ENCODE measurements at regions not wholly inside any gene's neighbourhood (a gene's known extent, or its start where the extent isn't known, plus 50 kb on each side); places are given as distances from the start of the nearest gene placed in this dataset.

DNA sequence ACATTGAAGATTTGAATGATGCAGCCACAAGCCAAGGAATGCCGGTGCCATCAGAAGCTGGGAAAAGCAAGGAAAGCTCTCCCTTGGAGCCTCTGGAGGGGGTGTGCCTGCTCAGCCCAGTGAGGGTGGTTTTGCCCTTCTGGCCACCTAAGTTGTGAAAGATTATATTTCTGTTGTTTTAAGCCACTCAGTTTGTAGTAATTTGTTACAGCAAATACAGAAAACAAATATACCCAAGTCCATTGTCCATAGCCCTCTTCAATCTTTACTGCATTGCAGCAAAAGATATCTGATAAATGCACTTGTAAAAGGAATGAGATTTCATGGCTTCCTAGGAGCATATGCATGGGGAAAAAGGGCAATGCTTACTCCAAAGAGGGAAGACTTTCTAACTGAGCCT is 447.9 kb downstream of the HAPSTR1 start:
- Histone ChIP-seq H3K27me3 (ENCODE audit: control insufficient read depth in 2 of 2, insufficient read depth in 2 of 2, low read length in 2 of 2) (peaks cover 2 to 9% of the 10 kb centered on the region in 2 experiments; a peak in 2 of 5 replicates), H3K4me3 (no peak overlapping the region), H3K9ac (ENCODE audit: insufficient read depth in 1 of 2, low read depth in 2 of 2, low read length in 2 of 2) (no peak overlapping the region), H3K36me3 (ENCODE audit: control insufficient read depth, insufficient read depth, low read length) (no peaks in the 10 kb centered on the region), H3K79me2 (ENCODE audit: control insufficient read depth, insufficient read depth, low read length) (no peaks in the 10 kb centered on the region), H3K27ac (ENCODE audit: extremely low read depth, low read depth, low read length) (no peak overlapping the region), H3K4me1 (replicated peaks in 1 of 2; ENCODE audit: control insufficient read depth in 2 of 2, insufficient read depth in 2 of 2, low read length in 2 of 2) (no peaks in the 10 kb centered on the region), H3K9me1 (ENCODE audit: control insufficient read depth, insufficient read depth, low read length) (no peaks in the 10 kb centered on the region), H2AFZ (ENCODE audit: low read depth, low read length) (no peak overlapping the region), H3K9me3 (replicated peaks; ENCODE audit: control insufficient read depth, insufficient read depth, low read depth, low read length) (no peaks in the 10 kb centered on the region), H4K20me1 (replicated peaks; ENCODE audit: control insufficient read depth, insufficient read depth, low read length) (no peaks in the 10 kb centered on the region), H3K4me2 (ENCODE audit: insufficient read depth, low read length) (no peak overlapping the region)
- ATAC-seq (no peak), DNase-seq (ENCODE audit: extremely low read depth in 1 of 4, low spot score in 3 of 4) (no peak), FAIRE-seq (no peak)
- in situ Hi-C loops (cut with MboI), result no loop called here
- CTCF ChIA-PET (ENCODE audit: low intra/inter-chr PET ratio), result no interaction called here
- TF ChIP-seq ARID3A (IDR thresholded peaks at IDR 0.05; ENCODE audit: borderline replicate concordance, low read depth, low read length), result no peak
- POLR2A ChIA-PET, result no interaction called here
- WGBS (ENCODE audit: insufficient coverage, low coverage, missing lambda C conversion rate), result 0% methylated on average over 1 of the region's 1 CpG
- BruUV-seq (replicated peaks), result no TSS peak
- intact Hi-C loops (cut with micrococcal nuclease), result no loop called here

DNA sequence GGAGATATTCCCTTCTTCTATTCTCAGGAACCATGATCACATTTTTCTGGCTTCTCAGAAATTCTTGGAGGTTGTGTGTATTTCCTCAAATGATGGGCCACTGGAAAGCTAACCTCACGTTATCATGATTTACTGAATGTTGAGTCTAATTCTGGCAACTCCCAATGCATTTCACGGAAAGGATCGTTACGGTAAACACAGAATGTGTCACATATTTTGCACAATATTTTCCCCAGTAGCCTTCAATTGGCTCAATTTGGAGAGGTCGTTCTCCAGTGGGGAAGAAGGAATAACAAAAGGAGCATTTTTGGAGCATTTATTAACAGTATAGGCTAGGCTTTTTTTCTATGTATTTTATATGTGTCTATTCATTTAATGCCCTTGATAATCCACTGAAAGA is 450.3 kb downstream of the HAPSTR1 start:
- WGBS (ENCODE audit: insufficient coverage, low coverage, missing lambda C conversion rate), result 0% methylated on average over 5 of the region's 5 CpGs
- Histone ChIP-seq H3K27ac (ENCODE audit: extremely low read depth, low read depth, low read length) (no peak overlapping the region), H3K9ac (ENCODE audit: insufficient read depth in 1 of 2, low read depth in 2 of 2, low read length in 2 of 2) (no peak overlapping the region), H3K9me3 (replicated peaks; ENCODE audit: control insufficient read depth, insufficient read depth, low read depth, low read length) (no peaks in the 10 kb centered on the region), H3K27me3 (ENCODE audit: control insufficient read depth in 2 of 2, insufficient read depth in 2 of 2, low read length in 2 of 2) (peaks cover 2 to 12% of the 10 kb centered on the region in 2 experiments; a peak in 2 of 5 replicates), H3K79me2 (ENCODE audit: control insufficient read depth, insufficient read depth, low read length) (no peaks in the 10 kb centered on the region), H3K4me2 (ENCODE audit: insufficient read depth, low read length) (no peak overlapping the region), H3K4me1 (replicated peaks in 1 of 2; ENCODE audit: control insufficient read depth in 2 of 2, insufficient read depth in 2 of 2, low read length in 2 of 2) (no peaks in the 10 kb centered on the region), H2AFZ (ENCODE audit: low read depth, low read length) (no peak overlapping the region), H3K9me1 (ENCODE audit: control insufficient read depth, insufficient read depth, low read length) (no peaks in the 10 kb centered on the region), H3K4me3 (no peak overlapping the region), H3K36me3 (ENCODE audit: control insufficient read depth, insufficient read depth, low read length) (no peaks in the 10 kb centered on the region), H4K20me1 (replicated peaks; ENCODE audit: control insufficient read depth, insufficient read depth, low read length) (no peaks in the 10 kb centered on the region)
- ATAC-seq (no peak), DNase-seq (ENCODE audit: extremely low read depth in 1 of 4, low spot score in 3 of 4) (no peak), FAIRE-seq (no peak)
- ChIA-PET CTCF (ENCODE audit: low intra/inter-chr PET ratio) (no interaction called here), POLR2A (no interaction called here)
- intact Hi-C loops (cut with micrococcal nuclease) (no loop called here), in situ Hi-C loops (cut with MboI) (no loop called here)
- no TSS peak for BruUV-seq (replicated peaks)
- no peak for TF ChIP-seq KAT8 (IDR thresholded peaks at IDR 0.05; ENCODE audit: low read depth)
- TF ChIP-seq KAT2B (IDR thresholded peaks at IDR 0.05; ENCODE audit: low read depth, low read length), result no peak
- TF ChIP-seq PHB2 (IDR thresholded peaks at IDR 0.05; ENCODE audit: low read depth), result no peak
- no peak for TF ChIP-seq E2F8 (IDR thresholded peaks at IDR 0.05; ENCODE audit: low read depth, partially characterized antibody)
- TF ChIP-seq ARID1B (IDR thresholded peaks at IDR 0.05), result no peak
- TF ChIP-seq SAP30 (IDR thresholded peaks at IDR 0.05; ENCODE audit: borderline replicate concordance, insufficient read depth, low read depth, low read length, poor library complexity, severe bottlenecking), result no peak
- no peak for TF ChIP-seq PRPF4 (IDR thresholded peaks at IDR 0.05; ENCODE audit: insufficient read depth, low read depth, low read length, poor library complexity, severe bottlenecking)
- TF ChIP-seq, protein P1, sequence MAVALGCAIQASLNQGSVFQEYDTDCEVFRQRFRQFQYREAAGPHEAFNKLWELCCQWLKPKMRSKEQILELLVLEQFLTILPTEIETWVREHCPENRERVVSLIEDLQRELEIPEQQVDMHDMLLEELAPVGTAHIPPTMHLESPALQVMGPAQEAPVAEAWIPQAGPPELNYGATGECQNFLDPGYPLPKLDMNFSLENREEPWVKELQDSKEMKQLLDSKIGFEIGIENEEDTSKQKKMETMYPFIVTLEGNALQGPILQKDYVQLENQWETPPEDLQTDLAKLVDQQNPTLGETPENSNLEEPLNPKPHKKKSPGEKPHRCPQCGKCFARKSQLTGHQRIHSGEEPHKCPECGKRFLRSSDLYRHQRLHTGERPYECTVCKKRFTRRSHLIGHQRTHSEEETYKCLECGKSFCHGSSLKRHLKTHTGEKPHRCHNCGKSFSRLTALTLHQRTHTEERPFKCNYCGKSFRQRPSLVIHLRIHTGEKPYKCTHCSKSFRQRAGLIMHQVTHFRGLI (CRISPR knock-in tag; IDR thresholded peaks at IDR 0.05), result no peak
- no peak for TF ChIP-seq ILK (tag; IDR thresholded peaks at IDR 0.05; ENCODE audit: borderline replicate concordance, low read depth)
